Stomach (tissue), 8 donors: ENCODE measurements at regions not wholly inside any gene's neighbourhood (a gene's known extent, or its start where the extent isn't known, plus 50 kb on each side); places are given as distances from the start of the nearest gene placed in this dataset.
A peak's percentile ranks its signal among the peaks of the same experiment; 100 is the strongest.

Source experiments
- DNase-seq, 2 donors: peaks; one replicate each; pipeline versions ENCODE4 v3.0.0 to v3.0.0-alpha.2; 2013 to 2019
- H3K27ac ChIP-seq, 5 donors: fragments of 200-600 bp in 4 of 5; sonication (generic) in 4 of 5; one replicate each; pipeline ENCODE4 v1.5.1; 2013 to 2019; ENCODE audit warnings: mild to moderate bottlenecking in 1 of 5, moderate library complexity in 1 of 5
- H3K27me3 ChIP-seq, 3 donors: fragments of 200-600 bp; sonication (generic); one replicate each; pipeline ENCODE4 v1.5.1; 2017 to 2019; ENCODE audit warnings: mixed run types in 1 of 3
- H3K36me3 ChIP-seq, 4 donors: fragments of 200-600 bp; sonication (generic); 1 replicate in 3 of 4; 2 replicates in 1 of 4; pipeline ENCODE4 v1.5.1; 2016 to 2019
- H3K4me1 ChIP-seq, 4 donors: fragments of 200-600 bp; sonication (generic); one replicate each; pipeline ENCODE4 v1.5.1; 2016 to 2019
- H3K4me3 ChIP-seq, 4 donors: fragments of 200-600 bp; sonication (generic) in 3 of 4; one replicate each; pipeline ENCODE4 v1.5.1; 2016 to 2019; ENCODE audit warnings: mild to moderate bottlenecking in 1 of 4
- H3K9me3 ChIP-seq, 4 donors: fragments of 200-600 bp; sonication (generic); one replicate each; pipeline ENCODE4 v1.5.1; 2016 to 2019
- EP300 ChIP-seq: sonication (generic); formaldehyde crosslinking; IDR thresholded peaks from one replicate; pipeline ENCODE4 v1.6.1; 2017; ENCODE audit warnings: antibody characterized with exemption
- POLR2A ChIP-seq, 4 donors: fragments of 450-650 bp; IDR thresholded peaks; one replicate each; pipeline ENCODE4 v1.6.1; 2016; ENCODE audit warnings: antibody characterized with exemption in 4 of 4, control low read depth in 2 of 4, mild to moderate bottlenecking in 1 of 4, moderate library complexity in 1 of 4
- POLR2AphosphoS5 ChIP-seq, 3 donors: sonication (generic); formaldehyde crosslinking; IDR thresholded peaks; one replicate each; pipeline ENCODE4 v1.6.1; 2016; ENCODE audit warnings: antibody characterized with exemption in 3 of 3
- WGBS, 5 donors: extraction: QIAGEN DNeasy Blood & Tissue Kit in 3 of 5; methylation state at CpG; one replicate each; pipeline versions ENCODE4 v1.1.5 to v1.1.7; 2013 to 2018; 5-methylcytosine and 5-hydroxymethylcytosine counted together
- intact Hi-C: fragments of 100-400 bp; cut with DNase I; formaldehyde crosslinking; loops from one replicate; pipeline ENCODE4 v1.15.1; 2023; ENCODE audit warnings: low total_unique reads
- TF ChIP-seq, protein P1 (sequence below), 7 experiments: fragments of 450-650 bp in 4 of 7; fragments of 200-600 bp in 3 of 7; sonication (generic) in 3 of 7; IDR thresholded peaks; one replicate each; pipeline ENCODE4 v1.5.1; 2016 to 2019; ENCODE audit warnings: antibody characterized with exemption in 7 of 7, control low read depth in 2 of 7, mild to moderate bottlenecking in 1 of 7
- donor health status: healthy with polysubstance abuse.
- donor health status: Bipolar disorder and iron deficiency.
- donor health status: healthy.

- DNase-seq = no peak
- TF ChIP-seq POLR2A (IDR thresholded peaks at IDR 0.05) (no peak), POLR2AphosphoS5 (IDR thresholded peaks at IDR 0.05) (peak in 1 of 3 donors; percentile 52), EP300 (no peak)
- TF ChIP-seq, protein P1, sequence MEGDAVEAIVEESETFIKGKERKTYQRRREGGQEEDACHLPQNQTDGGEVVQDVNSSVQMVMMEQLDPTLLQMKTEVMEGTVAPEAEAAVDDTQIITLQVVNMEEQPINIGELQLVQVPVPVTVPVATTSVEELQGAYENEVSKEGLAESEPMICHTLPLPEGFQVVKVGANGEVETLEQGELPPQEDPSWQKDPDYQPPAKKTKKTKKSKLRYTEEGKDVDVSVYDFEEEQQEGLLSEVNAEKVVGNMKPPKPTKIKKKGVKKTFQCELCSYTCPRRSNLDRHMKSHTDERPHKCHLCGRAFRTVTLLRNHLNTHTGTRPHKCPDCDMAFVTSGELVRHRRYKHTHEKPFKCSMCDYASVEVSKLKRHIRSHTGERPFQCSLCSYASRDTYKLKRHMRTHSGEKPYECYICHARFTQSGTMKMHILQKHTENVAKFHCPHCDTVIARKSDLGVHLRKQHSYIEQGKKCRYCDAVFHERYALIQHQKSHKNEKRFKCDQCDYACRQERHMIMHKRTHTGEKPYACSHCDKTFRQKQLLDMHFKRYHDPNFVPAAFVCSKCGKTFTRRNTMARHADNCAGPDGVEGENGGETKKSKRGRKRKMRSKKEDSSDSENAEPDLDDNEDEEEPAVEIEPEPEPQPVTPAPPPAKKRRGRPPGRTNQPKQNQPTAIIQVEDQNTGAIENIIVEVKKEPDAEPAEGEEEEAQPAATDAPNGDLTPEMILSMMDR (IDR thresholded peaks at IDR 0.05) = no peak
- no peaks in the 10 kb centered on the region for H3K27me3 ChIP-seq
- intact Hi-C loops = no loop called here
- H3K27ac ChIP-seq = peak overlapping the region in 3 of 5 donors; percentile 47 to 84 (median 69)
- WGBS, 5 donors = 70 to 88% (median 84%) methylated on average over 5 of the region's 5 CpGs
- no peaks in the 10 kb centered on the region for H3K36me3 ChIP-seq
- H3K4me3 ChIP-seq = no peak overlapping the region
- H3K4me1 ChIP-seq = peaks cover 11 to 39% (median 21%) of the 10 kb centered on the region in 4 donors
- H3K9me3 ChIP-seq = no peaks in the 10 kb centered on the region
Observed at GRCh38 chr13:44157606-44158005, 216.0 kb upstream of the SERP2 start.

- no peak overlapping the region for H3K4me3 ChIP-seq
- no peaks in the 10 kb centered on the region for H3K27me3 ChIP-seq
- H3K36me3 ChIP-seq = no peaks in the 10 kb centered on the region
- WGBS, 5 donors = 81 to 92% (median 83%) methylated on average over 2 of the region's 2 CpGs
- H3K27ac ChIP-seq = peak overlapping the region in 4 of 5 donors; percentile 47 to 84 (median 62)
- DNase-seq = no peak
- H3K4me1 ChIP-seq = peaks cover 11 to 39% (median 21%) of the 10 kb centered on the region in 4 donors
- TF ChIP-seq EP300 = peak; percentile 59
- TF ChIP-seq, protein P1 (IDR thresholded peaks at IDR 0.05) = no peak
- TF ChIP-seq POLR2A (IDR thresholded peaks at IDR 0.05) = no peak
- peak in 1 of 3 donors; percentile 71 for TF ChIP-seq POLR2AphosphoS5 (IDR thresholded peaks at IDR 0.05)
- no peaks in the 10 kb centered on the region for H3K9me3 ChIP-seq
- intact Hi-C loops = no loop called here
Observed at GRCh38 chr13:44158098-44158521, 215.5 kb upstream of the SERP2 start.

- H3K27me3 ChIP-seq = no peaks in the 10 kb centered on the region
- intact Hi-C loops = no loop called here
- 76 to 88% (median 81%) methylated on average over 15 of the region's 15 CpGs for WGBS, 5 donors
- H3K27ac ChIP-seq = peak overlapping the region in 4 of 5 donors; percentile 47 to 84 (median 62)
- H3K36me3 ChIP-seq = no peaks in the 10 kb centered on the region
- no peaks in the 10 kb centered on the region for H3K9me3 ChIP-seq
- H3K4me1 ChIP-seq = peaks cover 11 to 39% (median 21%) of the 10 kb centered on the region in 4 donors
- no peak overlapping the region for H3K4me3 ChIP-seq
- no peak for DNase-seq
- TF ChIP-seq, protein P1 (IDR thresholded peaks at IDR 0.05) = no peak
- TF ChIP-seq POLR2A (IDR thresholded peaks at IDR 0.05) = no peak
- TF ChIP-seq POLR2AphosphoS5 (IDR thresholded peaks at IDR 0.05) = peak in 1 of 3 donors; percentile 86
- TF ChIP-seq EP300 = peak; percentile 45
Observed at GRCh38 chr13:44158881-44159632, 214.6 kb upstream of the SERP2 start.

DNA sequence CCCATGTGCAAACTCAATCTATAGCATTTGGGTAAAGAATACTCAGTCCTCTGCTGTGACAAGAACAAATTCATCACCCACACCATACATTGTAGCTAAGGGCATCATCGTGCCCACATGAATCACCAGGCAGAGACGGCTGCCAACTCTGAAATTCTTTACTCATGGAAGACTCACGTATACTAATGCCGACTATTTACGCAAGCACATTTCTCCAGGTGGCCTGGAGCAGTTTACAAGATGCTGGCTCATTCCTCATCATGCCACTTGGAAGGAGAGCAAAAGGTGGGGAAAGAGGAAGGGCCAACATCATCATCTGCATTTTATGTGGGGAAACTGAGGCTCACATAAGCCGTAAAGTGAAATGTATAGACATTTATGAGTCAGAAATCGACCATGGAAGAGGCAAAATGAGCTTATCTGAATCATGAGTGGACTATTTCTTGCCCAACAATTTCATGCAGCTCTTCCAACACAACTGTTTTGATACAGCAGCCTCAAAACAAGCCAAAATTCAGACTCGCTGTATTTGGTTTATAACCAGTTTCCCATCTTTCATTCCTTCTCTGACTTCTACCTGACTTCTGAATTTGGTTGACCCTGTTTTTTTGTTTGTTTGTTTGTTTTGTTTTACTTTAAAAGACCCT, 213.9 kb upstream of the SERP2 start:
- TF ChIP-seq POLR2AphosphoS5 (IDR thresholded peaks at IDR 0.05) (peak in 1 of 3 donors; percentile 48), EP300 (no peak)
- Histone ChIP-seq H3K9me3 (no peaks in the 10 kb centered on the region), H3K36me3 (no peaks in the 10 kb centered on the region), H3K4me1 (peaks cover 11 to 38% (median 21%) of the 10 kb centered on the region in 4 donors), H3K4me3 (no peak overlapping the region), H3K27ac (peak overlapping the region in 4 of 5 donors; percentile 14 to 84 (median 62)), H3K27me3 (no peaks in the 10 kb centered on the region)
- intact Hi-C loops = no loop called here
- no peak for DNase-seq
- WGBS, 5 donors = 69 to 77% (median 73%) methylated on average over 8 of the region's 8 CpGs
